ENCODE measurements at regions not wholly inside any gene's neighbourhood (a gene's known extent, or its start where the extent isn't known, plus 50 kb on each side); places are given as distances from the start of the nearest gene placed in this dataset.

- Histone ChIP-seq H3K36me3 (no peaks in the 10 kb centered on the region), H3K27me3 (no peaks in the 10 kb centered on the region), H3K4me1 (no peaks in the 10 kb centered on the region), H3K27ac (no peak overlapping the region), H3K4me3 (replicated peaks in 1 of 3) (no peak overlapping the region), H3K9me3 (no peaks in the 10 kb centered on the region)
- TF ChIP-seq CTCF (IDR thresholded peaks at IDR 0.05) (no peak), POLR2A (IDR thresholded peaks at IDR 0.05) (no peak)
- intact Hi-C loops (cut with DNase I), result no loop called here
- WGBS, 2 donors, result 64 to 78% methylated on average over 7 of the region's 7 CpGs
- DNase-seq, result no peak
Measured at GRCh38 chr7:53101026-53101425, 65.6 kb downstream of the POM121L12 start.

- WGBS, 2 donors, result 81 to 84% methylated on average over 4 of the region's 4 CpGs
- no peak for TF ChIP-seq CTCF (IDR thresholded peaks at IDR 0.05)
- TF ChIP-seq POLR2A (IDR thresholded peaks at IDR 0.05), result no peak
- H3K4me3 ChIP-seq (replicated peaks in 1 of 3), result no peak overlapping the region
- H3K36me3 ChIP-seq, result no peaks in the 10 kb centered on the region
- no peak overlapping the region for H3K27ac ChIP-seq
- intact Hi-C loops (cut with DNase I), result no loop called here
- no peaks in the 10 kb centered on the region for H3K4me1 ChIP-seq
- H3K9me3 ChIP-seq, result no peaks in the 10 kb centered on the region
- H3K27me3 ChIP-seq, result no peaks in the 10 kb centered on the region
- no peak for DNase-seq
Measured at GRCh38 chr7:53110425-53110824, 75.0 kb downstream of the POM121L12 start.

- H3K4me3 ChIP-seq (replicated peaks in 1 of 3), result no peak overlapping the region
- intact Hi-C loops (cut with DNase I), result no loop called here
- H3K9me3 ChIP-seq, result no peaks in the 10 kb centered on the region
- no peak for DNase-seq
- 72 to 80% methylated on average over 1 of the region's 1 CpG for WGBS, 2 donors
- no peak overlapping the region for H3K27ac ChIP-seq
- H3K27me3 ChIP-seq, result no peaks in the 10 kb centered on the region
- H3K4me1 ChIP-seq, result no peaks in the 10 kb centered on the region
- H3K36me3 ChIP-seq, result no peaks in the 10 kb centered on the region
- TF ChIP-seq CTCF (IDR thresholded peaks at IDR 0.05), result no peak
- TF ChIP-seq POLR2A (IDR thresholded peaks at IDR 0.05), result no peak
Measured at GRCh38 chr7:53111031-53111430, 75.6 kb downstream of the POM121L12 start.

GRCh38 chr7:53113424-53113823, 78.0 kb downstream of the POM121L12 start:
- Histone ChIP-seq H3K27me3 (no peaks in the 10 kb centered on the region), H3K36me3 (no peaks in the 10 kb centered on the region), H3K27ac (no peak overlapping the region), H3K4me3 (replicated peaks in 1 of 3) (no peak overlapping the region), H3K4me1 (no peaks in the 10 kb centered on the region), H3K9me3 (no peaks in the 10 kb centered on the region)
- WGBS, 2 donors, result 47 to 50% methylated on average over 4 of the region's 4 CpGs
- intact Hi-C loops (cut with DNase I), result no loop called here
- no peak for DNase-seq
- TF ChIP-seq POLR2A (IDR thresholded peaks at IDR 0.05), result no peak
- TF ChIP-seq CTCF (IDR thresholded peaks at IDR 0.05), result no peak

GRCh38 chr7:53119514-53119941, 84.1 kb downstream of the POM121L12 start:
- no peak overlapping the region for H3K4me3 ChIP-seq (replicated peaks in 1 of 3)

More at GRCh38 chr7:53119514-53119941, 84.1 kb downstream of the POM121L12 start:
- intact Hi-C loops (cut with DNase I), result no loop called here
- no peak overlapping the region for H3K27ac ChIP-seq
- no peaks in the 10 kb centered on the region for H3K9me3 ChIP-seq
- no peak for TF ChIP-seq POLR2A (IDR thresholded peaks at IDR 0.05)
- no peak for TF ChIP-seq CTCF (IDR thresholded peaks at IDR 0.05)
- DNase-seq, result no peak
- H3K27me3 ChIP-seq, result no peaks in the 10 kb centered on the region
- H3K36me3 ChIP-seq, result no peaks in the 10 kb centered on the region
- H3K4me1 ChIP-seq, result no peaks in the 10 kb centered on the region
- 26 to 34% methylated on average over 4 of the region's 4 CpGs for WGBS, 2 donors
